ENCODE measurements at regions not wholly inside any gene's neighbourhood (a gene's known extent, or its start where the extent isn't known, plus 50 kb on each side); places are given as distances from the start of the nearest gene placed in this dataset.

- Histone ChIP-seq H4K20me1 (ENCODE audit: control insufficient read depth, insufficient read depth, low read length, poor library complexity, severe bottlenecking) (no peaks in the 10 kb centered on the region), H3K27ac (ENCODE audit: low read length in 2 of 2) (no peak overlapping the region), H3K36me3 (replicated peaks in 1 of 2; ENCODE audit: control extremely low read depth in 1 of 2, control insufficient read depth in 1 of 2, extremely low read depth in 1 of 2, insufficient read depth in 2 of 2, low read length in 1 of 2) (no peaks in the 10 kb centered on the region), H3K79me2 (ENCODE audit: control insufficient read depth, insufficient read depth, low read length) (no peaks in the 10 kb centered on the region), H3K4me2 (replicated peaks; ENCODE audit: low read depth, low read length, poor library complexity, severe bottlenecking) (no peak overlapping the region), H3K4me3 (ENCODE audit: control extremely low read depth in 1 of 5, extremely low read depth in 1 of 5, insufficient read depth in 1 of 5, low read depth in 2 of 5, low read length in 4 of 5) (no peak overlapping the region), H3K4me1 (ENCODE audit: control insufficient read depth in 2 of 2, insufficient read depth in 2 of 2, low read length in 2 of 2) (no peaks in the 10 kb centered on the region), H3K9me3 (ENCODE audit: control extremely low read depth in 1 of 3, control insufficient read depth in 2 of 3, insufficient read depth in 1 of 3, low read length in 2 of 3) (peaks cover 0 to 15% (median 0%) of the 10 kb centered on the region in 3 donors), H2AFZ (ENCODE audit: insufficient read depth, low read depth, low read length, poor library complexity, severe bottlenecking) (no peak overlapping the region), H3K27me3 (replicated peaks in 1 of 4; ENCODE audit: control extremely low read depth in 1 of 4, control insufficient read depth in 3 of 4, insufficient read depth in 4 of 4, low read length in 3 of 4) (no peaks in the 10 kb centered on the region), H3K9ac (ENCODE audit: low read length) (no peak overlapping the region)
- 83% methylated on average over 21 of the region's 21 CpGs for WGBS (ENCODE audit: insufficient coverage)
- Mint-ChIP-seq H3K27me3 (peaks cover 5% of the 10 kb centered on the region), H3K27ac (no peak overlapping the region), H3K4me3 (no peak overlapping the region), H3K4me1 (no peaks in the 10 kb centered on the region), H3K9me3 (ENCODE audit: insufficient read depth) (no peaks in the 10 kb centered on the region)
- POLR2A ChIA-PET = no interaction called here
- DNase-seq (no peak), ATAC-seq (ENCODE audit: low read depth) (no peak)
- no peak for TF ChIP-seq EZH2 (IDR thresholded peaks at IDR 0.05; ENCODE audit: borderline replicate concordance, insufficient read depth, low read depth, low read length, poor library complexity, severe bottlenecking)
- TF ChIP-seq CTCF (IDR thresholded peaks at IDR 0.05) = no peak
- intact Hi-C loops (cut with micrococcal nuclease) = no loop called here
- CTCF ChIA-PET = no interaction called here
Observed at GRCh38 chr13:111920306-111920931, 146.5 kb upstream of the SOX1 start.

DNA sequence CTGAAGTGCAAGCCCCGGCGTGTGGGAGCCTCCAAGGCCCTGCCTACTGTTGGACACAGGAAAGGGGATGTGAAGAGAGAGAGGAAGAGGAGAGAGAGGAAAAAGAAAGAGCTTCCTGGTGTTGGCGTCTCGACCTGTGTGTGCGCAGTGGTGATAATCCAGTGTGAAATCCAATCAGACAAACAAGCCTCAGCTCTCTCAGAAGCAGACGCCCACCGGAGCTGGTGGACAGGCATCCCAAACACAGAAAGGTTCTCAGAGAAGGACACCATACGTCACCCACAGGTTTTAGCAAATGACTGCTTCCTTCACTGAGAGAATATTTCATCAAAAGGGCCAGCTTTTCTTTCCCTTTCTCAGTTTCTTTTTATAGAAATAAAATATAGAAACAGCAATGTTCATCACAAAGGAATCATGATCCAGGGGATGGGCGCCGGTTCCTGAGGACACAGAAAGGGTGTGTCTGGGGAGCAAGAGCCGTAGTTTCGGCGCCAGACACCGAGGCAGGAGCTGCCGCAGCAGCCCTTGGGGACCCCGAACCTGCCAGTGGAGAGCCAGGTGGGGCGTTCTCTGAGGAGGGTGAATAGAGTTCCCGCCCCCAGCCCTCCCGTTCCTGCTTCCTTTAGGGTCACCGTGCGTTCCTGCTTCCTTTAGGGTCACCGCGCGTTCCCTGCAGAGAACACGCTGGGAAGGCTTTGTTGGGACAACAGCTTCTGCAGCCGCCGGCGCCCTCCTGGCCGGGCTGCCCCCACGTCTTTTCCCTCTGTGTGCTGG, 145.8 kb upstream of the SOX1 start:
- DNase-seq (no peak), ATAC-seq (ENCODE audit: low read depth) (no peak)
- Histone ChIP-seq H3K27me3 (replicated peaks in 1 of 4; ENCODE audit: control extremely low read depth in 1 of 4, control insufficient read depth in 3 of 4, insufficient read depth in 4 of 4, low read length in 3 of 4) (no peaks in the 10 kb centered on the region), H3K4me1 (ENCODE audit: control insufficient read depth in 2 of 2, insufficient read depth in 2 of 2, low read length in 2 of 2) (no peaks in the 10 kb centered on the region), H3K36me3 (replicated peaks in 1 of 2; ENCODE audit: control extremely low read depth in 1 of 2, control insufficient read depth in 1 of 2, extremely low read depth in 1 of 2, insufficient read depth in 2 of 2, low read length in 1 of 2) (no peaks in the 10 kb centered on the region), H3K9me3 (ENCODE audit: control extremely low read depth in 1 of 3, control insufficient read depth in 2 of 3, insufficient read depth in 1 of 3, low read length in 2 of 3) (peaks cover 0 to 16% (median 0%) of the 10 kb centered on the region in 3 donors), H3K4me3 (ENCODE audit: control extremely low read depth in 1 of 5, extremely low read depth in 1 of 5, insufficient read depth in 1 of 5, low read depth in 2 of 5, low read length in 4 of 5) (no peak overlapping the region), H3K27ac (ENCODE audit: low read length in 2 of 2) (no peak overlapping the region), H3K79me2 (ENCODE audit: control insufficient read depth, insufficient read depth, low read length) (no peaks in the 10 kb centered on the region), H2AFZ (ENCODE audit: insufficient read depth, low read depth, low read length, poor library complexity, severe bottlenecking) (no peak overlapping the region), H4K20me1 (ENCODE audit: control insufficient read depth, insufficient read depth, low read length, poor library complexity, severe bottlenecking) (no peaks in the 10 kb centered on the region), H3K4me2 (replicated peaks; ENCODE audit: low read depth, low read length, poor library complexity, severe bottlenecking) (no peak overlapping the region), H3K9ac (ENCODE audit: low read length) (no peak overlapping the region)
- POLR2A ChIA-PET = no interaction called here
- Mint-ChIP-seq H3K4me1 (no peaks in the 10 kb centered on the region), H3K27ac (no peak overlapping the region), H3K4me3 (no peak overlapping the region), H3K9me3 (ENCODE audit: insufficient read depth) (no peaks in the 10 kb centered on the region), H3K27me3 (peaks cover 5% of the 10 kb centered on the region)
- CTCF ChIA-PET = no interaction called here
- no peak for TF ChIP-seq EZH2 (IDR thresholded peaks at IDR 0.05; ENCODE audit: borderline replicate concordance, insufficient read depth, low read depth, low read length, poor library complexity, severe bottlenecking)
- TF ChIP-seq CTCF (IDR thresholded peaks at IDR 0.05) = no peak
- intact Hi-C loops (cut with micrococcal nuclease) = no loop called here
- WGBS (ENCODE audit: insufficient coverage) = 47% methylated on average over 29 of the region's 30 CpGs

Data from B cell (primary cell).